NCI-H1436 (cell line): ENCODE measurements at regions not wholly inside any gene's neighbourhood (a gene's known extent, or its start where the extent isn't known, plus 50 kb on each side); places are given as distances from the start of the nearest gene placed in this dataset.

Experiments
- DNase-seq: peaks from one replicate; lab custom pipeline; 2025; lab: John Stamatoyannopoulos, UW

DNA sequence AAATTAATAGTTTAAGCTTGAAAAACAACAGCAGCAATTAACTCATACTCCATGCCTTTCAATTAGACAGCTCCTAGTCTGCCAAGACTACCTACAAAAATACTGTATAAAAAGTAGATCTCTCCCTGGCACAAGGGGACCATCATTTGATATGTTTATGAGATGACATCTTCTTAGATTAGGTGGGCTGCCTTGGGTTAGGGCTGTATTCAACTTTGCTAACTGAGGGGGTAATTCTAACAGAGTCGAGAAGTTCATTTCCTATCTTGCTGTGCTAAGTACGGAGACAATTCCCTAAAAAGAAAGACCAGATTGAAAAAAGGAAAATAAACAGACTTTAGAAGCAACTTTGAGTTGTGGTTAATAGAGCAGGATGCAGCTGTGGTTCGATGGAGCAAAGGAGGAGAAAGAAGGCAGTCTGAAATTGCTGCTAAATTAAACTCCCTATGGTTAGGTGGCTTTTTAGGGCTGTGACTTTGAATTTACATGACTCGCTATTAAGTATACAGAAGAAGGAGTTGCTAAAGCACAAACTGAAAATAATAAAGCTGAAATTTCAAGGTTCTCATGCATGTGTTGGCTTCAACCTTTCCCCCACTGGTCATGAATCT lies 75.4 kb downstream of the CDC7 start:
- no peak for DNase-seq

DNA sequence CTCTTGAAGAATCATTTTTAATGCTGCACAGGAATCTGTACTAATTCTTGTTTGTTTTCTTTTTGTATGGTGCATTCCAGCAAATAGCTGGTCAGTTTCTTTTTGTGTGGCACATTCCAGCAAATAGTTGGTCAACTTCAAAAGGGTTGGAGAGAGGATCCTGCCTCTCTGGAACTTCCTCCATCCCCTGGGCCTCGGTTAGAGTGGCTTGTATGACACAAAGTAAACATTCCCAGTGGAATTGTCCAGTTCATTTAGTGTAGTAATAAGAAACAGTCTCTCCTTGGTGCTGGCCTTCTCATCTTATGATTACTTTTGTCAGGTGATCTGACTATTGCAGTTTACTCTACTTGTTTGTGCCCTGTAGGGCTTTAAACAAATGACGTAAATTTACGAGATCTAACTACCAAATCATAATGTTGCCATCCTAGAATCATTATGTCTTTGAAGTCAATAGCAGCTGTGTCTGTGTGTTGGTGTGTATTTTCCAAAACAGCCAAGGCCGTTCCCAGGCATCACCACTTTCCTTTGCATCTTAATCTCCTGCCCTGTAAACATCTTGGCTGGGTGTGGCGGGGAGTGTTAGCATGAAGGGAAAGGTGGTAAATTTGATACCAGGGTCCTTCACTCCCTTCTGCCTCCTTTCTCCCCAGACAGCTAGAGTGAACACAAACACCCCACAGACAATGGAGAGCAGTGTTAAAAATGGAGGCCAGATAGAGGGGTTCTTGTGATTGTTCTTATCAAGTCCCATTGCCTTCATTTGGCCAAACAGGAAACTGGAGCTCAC lies 77.9 kb downstream of the CDC7 start:
- DNase-seq: no peak

DNA sequence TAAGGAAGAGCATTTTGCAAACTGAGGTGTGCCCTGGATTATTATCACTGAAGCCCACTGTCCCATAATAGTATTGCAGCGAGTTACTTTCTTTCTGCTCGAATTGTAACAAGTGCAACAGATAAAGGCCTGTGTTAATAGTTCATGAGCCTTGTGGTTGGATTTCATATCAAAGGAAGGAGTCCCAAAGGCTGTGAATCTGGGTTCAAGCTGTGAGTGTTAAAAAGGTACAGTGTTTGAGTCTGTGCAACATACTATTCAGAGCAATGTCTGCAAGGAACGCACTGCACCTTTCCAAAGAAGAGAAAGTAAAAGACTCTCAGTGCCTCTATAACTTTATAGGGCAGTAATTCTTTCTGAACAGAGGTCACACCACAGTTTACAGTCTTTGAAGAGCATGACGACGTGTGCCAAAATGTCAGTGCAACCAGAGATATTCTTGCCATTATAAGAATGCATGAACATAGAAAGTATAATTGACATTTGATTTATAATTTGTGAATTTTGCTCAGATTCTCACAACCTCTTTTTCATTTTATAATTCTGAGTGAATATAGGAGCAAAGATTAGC lies 79.1 kb downstream of the CDC7 start:
- no peak for DNase-seq

DNA sequence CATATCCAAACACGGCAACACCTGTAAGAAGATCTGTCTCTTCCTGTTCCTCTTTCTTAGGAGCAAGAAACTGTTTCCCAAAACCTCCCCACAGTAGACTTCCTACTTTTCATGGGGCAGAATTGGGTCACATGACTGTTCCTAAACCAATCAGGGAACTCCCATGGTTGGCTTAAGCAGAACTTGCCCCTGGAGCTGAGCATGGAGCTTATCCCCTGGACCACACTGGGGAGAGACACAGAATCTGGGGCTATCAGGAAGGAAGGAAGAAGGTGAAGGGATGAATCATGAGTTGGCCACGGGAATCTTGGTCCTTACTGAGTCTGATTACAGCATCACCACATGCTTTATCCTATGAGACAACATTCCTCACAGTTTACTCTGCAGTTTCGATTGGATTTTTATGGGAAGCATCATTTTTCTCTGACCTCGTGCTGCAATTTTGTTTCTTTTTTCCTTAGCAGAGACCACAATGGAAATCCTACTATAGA lies 81.8 kb downstream of the CDC7 start:
- DNase-seq: no peak

DNA sequence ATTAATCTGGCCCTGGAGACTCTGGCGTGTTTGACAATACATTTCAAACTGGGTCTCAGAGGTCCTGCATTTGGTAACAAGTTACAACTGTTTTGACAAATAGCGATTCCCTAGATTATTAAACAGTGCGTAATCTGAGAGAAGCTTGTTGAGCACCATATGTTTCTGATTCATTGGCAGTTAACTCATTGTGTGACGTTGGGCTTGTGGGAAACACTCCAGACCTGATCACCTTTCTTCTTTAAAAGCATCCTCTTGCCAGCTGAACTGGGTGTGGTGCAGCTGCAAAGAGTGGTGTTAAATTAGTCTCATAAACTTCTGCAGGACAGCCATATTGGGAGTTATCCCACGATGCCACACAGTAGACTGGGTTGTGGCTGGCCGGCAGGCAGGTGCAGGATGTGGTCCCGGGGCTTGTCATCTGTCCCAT lies 82.7 kb downstream of the CDC7 start:
- peak; percentile 46 for DNase-seq

DNA sequence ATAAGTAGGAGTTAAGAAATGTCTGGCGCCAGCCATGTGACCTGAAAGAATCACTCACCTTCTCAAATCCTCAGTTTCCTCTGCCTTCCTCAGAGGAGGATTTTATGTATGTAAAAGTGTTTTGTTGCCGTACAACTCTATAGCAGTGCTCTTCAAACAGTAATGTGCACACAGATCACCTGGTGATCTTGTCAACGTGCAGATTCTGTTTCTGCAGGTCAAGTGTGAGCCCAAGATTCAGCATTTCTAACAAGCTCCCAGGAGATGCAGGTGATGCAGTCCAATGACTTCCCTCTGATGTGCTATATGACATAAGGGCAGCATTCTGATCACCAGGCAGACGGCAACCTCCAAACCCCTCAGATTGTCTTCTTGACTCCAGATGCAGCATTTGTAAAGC lies 83.7 kb downstream of the CDC7 start:
- DNase-seq: no peak

DNA sequence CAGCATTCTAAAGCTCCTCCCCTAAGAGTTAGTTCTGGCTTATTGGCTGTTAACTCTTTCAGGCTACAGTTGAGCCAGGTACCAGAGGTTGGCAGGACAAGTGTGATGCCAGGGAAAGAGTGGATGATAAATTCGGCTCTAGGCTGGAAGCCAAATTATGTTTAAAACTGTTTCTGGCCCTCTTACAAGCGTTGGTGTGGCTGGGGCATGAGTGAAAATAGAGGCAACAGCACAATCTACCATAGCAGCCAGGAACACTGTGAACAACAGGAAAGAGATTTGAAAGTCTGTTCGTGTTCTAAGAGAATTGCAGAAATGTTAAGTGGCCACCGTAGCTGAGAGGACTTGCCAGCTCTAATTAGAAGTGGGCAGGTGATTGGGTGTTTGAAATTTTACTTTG lies 84.2 kb downstream of the CDC7 start:
- no peak for DNase-seq

DNA sequence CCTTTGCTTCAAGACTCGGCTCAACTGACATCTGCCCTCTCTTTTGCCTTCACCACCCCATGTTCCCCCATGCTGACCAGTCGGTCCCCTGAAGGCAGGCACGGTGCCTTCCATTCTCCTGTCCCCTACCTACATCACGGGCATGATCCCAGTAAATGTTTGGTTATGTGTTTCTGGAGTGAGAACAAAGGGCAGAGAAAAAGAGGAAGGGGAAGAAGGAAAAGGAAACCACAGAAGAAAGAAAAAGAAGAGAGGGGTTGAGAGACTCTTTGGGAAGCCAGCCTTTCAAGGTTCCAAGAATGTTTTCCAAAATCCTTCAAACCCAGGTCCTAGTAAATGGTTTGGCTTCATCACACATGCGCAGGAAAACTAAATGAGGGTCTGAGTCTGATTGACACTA lies 84.9 kb downstream of the CDC7 start:
- no peak for DNase-seq

DNA sequence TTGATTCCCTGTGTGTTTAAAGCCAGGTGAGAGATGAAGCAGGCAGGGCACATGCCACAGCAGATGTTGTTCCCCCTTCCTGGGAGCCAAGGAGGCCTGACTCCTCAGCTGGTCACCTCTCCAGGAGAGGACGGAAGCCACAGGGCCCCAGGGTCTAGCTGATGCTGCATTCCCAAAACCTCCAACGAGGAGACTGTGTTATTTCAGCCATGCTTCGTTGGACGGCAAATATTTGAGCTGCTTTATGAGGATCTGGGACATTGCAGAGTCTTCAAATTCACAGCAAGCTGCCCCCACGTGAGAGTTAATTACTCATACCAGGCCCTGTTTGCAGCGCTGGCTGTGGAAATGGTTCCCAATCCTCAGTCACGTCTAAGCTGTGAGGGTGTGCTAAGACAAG lies 85.3 kb downstream of the CDC7 start:
- no peak for DNase-seq

DNA sequence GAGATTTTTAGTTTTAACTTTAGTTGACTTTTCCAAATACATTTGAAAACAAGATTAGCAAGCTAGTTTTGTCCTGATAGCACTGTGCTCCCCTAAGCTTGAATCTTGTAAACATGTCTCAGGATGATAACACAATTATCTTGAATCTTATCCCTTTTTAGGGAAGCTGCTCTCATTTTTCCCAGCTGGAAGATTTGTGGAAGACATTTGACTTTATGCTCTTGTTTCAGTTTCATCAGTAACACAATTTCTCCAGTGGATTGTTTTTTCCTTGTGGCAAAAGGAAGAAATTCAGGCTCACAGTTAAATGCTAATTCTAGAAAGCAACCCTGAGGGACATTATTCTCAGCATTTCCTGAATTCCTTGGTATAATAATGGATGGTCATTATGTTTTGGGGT lies 88.8 kb downstream of the CDC7 start:
- no peak for DNase-seq

DNA sequence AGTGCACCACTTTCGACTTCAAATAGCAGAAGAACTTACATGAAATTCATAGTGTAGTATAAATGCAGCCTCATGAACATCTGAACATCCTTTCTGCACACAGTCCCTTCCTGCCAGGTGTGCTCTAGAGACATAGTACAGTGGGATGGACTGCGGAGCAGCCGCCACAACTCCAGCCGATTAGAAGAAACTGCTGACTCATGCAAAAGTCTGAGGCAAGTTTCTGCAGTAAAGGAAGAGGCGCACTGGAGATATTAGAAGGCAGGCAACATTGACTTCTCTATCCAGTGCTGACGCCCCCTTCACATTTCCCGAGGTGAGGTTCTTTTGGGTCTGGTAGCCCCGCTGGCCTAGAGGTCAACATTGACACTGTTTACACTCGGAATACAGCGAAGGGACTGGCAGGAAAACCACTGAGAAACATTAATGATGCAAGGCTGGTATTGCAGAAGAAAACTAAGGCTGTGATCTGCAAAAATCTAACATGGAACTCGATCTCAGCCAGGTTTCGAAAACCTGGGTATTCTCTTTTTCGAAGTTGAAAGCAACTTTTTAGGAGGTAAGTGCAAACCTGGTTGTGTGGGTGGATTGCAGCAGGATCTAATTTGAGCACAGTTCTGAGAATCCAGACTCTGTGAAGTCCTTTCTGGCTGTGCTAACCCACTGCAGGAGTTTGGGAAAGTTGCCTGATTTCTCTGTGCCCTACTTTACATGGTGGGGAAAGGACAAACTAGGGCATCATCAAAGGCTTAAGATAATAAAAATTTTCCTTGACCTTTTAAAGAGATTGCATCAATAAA lies 90.7 kb downstream of the CDC7 start:
- DNase-seq: no peak

DNA sequence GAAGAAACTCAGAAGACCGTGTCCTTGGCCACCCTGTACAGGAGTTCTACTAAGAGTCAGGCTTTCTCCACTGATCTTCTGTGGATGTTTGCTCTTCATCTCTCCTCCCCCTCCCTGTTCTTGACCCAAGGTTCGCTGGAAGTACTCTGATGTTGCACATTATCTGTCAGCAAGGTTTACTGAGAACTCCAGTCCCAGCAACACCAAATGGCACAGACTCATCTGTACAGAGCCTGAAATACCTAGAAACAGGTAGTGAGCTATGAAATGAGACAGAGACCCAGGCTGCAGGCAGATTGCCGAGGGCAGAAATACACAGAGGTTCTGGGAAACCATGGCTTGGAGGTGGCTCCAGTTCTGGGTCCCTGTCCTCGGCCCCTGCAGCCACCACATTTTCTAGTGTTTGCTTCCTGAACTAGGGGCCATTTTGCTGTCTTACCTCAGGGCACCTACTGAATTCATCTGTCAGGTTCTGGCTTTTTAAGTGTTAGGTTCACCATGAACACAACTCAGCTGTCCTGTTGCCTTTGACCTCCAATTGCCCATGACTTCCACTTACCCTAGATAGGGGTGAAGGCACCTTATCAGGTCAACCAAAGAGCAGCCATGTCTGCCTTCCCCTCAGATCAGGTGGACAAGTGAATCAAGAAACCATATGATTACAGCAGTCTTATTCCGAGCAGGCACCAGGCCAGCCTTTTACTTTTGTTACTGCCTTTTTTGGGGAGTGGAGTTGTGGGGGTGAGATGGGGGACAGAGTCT lies 92.2 kb downstream of the CDC7 start:
- no peak for DNase-seq

DNA sequence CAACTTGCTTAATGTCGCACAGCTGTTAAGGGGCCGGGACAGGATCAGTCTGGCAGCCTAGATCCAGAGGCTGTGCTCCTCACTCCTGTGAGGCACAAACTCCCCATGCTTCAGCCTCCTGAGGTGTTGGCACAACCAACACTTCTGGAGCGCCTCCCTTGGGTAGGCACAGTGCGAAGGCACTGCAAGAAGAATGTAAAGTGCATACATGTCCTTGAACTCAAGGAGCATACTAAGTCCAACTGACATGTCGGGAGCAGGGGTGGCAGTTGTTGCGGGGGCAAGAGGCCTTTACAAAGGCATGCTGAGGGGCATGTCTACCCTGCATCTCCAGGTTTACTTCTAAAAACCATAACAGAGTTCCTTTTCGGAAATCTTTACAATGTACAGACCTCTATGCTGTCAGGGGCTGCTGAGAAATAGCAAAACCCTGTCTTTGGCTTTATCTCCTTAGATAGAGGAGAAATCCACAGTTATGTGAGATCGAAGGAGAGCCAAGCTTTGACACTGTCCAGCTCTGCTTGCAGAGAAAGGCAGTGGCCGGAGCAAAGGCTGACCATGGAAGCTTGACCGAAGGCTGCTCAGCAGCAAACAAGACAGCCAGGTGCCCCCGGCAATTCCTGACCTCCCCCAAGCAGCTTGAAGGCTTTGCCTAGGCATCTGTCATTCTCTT lies 93.9 kb downstream of the CDC7 start:
- DNase-seq: no peak

DNA sequence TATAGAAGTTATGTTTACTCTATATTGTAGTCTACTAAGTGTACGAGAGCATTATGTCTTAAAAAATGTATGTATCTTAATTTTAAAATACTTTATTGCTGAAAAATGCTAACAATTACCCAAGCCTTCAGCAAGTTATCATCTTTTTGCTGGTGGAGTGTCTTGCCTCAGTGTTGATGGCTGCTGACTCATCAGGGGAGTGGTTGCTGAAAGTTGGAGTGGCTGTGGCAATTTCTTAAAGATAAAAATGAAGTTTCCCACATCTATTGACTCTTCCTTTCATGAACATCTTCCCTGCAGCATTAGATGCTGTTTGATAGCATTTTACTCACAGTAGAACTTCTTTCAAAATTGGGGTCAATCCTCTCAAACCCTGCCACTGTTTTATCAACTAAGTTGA lies 95.8 kb downstream of the CDC7 start:
- DNase-seq: no peak

DNA sequence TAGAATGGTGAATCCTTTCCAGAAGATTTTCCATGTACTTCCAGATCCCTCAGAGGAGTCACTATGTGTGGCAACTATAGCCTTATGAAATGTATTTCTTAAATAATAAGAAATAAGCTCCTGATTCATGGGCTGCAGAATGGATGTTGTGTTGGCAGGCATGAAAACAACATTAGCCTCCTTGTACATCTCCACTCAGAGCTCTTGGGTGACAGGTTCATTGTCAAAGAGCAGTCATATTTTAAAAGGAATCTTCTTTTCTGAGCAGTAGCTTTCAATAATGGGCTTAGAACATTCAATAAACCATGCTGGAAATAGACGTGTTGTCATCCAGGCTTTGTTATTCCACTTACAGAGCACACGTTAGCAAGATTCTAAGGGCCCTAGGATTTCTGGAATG lies 96.6 kb downstream of the CDC7 start:
- DNase-seq: no peak

DNA sequence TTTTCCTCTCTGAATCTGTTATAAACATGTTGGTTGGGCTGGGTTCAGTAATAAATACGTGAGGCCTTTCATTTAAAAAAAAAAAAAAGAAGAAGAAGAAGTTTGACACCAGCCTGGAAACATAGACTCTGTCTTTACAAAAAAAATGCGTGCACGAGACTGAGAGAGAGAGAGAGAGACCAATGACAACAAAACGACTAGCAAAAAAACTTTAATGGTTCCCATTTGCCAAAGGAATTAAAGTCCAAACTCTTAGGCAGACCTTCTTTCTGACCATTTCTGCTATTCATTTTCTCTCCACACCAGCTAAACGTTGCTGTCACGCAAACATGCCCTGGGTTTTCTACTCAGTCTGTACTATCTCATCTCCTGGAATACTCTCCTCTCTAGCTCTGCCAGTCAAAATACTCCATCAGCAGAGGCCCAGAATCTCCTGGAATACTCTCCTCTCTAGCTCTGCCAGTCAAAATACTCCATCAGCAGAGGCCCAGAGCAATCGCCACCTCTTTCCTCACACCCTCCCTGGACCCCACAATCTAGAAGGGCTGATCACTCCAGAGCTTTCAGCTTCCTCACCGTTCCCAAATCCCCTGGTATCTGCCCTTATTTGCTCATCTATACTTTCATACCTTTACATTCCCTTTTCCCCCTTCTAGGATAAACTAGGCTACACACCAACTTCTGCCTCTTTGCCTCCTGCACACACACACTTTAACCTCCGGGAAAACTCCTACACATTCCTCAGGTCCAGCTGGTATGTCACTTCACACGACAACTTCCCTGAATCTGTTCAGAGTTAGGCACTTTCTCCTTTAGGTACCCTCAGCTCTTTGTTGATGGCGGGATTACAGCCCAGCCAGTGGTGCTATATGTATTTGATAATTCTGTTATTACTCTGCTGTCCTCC lies 100.0 kb downstream of the CDC7 start:
- DNase-seq: no peak

DNA sequence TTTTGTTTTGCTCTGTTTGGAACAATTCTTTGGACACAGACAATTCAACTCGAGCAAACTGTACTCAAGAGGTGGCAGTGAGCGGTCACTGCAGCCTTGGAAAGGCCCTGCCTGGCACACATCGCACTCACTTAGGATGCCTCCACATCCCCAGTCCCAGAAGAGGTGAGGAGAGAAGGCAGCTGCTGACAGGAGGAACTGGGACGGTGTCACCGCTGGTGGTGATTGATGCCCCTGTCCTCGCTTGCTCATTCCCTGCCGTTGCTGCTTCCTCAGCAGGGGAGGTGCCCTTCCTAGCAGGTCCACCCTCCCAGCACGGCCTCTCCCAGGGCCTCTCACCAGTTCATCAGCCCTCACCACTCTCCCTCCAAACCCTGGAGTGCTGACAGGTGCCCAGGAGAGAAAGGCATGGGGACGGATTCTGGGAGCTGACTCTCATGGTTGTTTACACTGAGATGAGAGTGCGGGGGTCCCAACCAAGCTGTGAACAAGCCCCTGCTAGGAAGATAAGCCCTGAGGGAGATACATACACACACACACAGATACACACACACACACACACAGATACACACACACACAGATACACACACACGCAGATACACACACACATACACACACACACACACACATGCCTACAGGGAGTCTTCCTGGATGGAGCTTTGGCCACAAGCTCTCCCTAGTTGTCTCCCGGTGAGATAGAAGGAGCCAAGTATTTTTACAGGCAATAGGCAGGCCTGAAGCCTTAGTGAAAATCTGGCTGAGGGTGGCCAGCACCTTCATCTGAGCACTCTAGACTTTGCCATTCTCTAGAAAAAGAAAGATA lies 101.1 kb downstream of the CDC7 start:
- DNase-seq: no peak

DNA sequence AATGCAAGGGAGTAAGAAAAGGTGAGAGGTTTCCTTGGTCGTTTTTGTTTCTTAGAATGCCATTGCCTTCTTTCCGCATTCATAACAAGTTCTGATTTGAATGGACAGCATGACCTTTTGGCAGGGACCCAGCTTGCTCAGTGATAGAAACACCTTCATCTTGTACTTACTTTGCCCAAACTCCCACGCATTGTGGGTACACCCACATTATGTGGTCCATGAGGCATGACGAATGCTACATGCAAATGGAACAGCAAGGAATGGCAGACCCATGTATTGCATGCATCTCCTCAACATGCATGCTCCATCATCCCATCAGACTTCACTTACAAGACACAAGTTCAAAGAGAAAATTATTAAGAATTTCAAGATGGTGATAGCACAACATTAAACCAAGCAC lies 102.8 kb downstream of the CDC7 start:
- DNase-seq: no peak

DNA sequence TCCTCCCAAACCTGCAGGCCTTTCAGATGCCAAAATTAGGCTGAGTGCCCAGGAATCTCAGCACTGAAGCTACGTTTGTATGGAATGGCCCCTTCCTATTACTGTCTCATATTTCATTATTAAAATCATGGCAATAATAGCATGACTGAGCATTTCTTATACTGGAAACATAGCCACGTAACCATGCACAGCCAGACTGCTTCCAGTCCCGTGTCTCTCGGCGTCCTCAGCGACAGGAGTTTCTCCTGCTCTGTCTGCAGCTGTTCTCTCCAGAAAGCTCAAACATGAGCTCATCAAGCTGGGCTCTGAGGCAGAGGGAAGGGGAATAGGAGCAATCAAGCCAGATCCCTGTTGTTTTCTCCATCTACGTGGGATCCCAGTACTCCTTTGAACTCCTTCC lies 104.0 kb downstream of the CDC7 start:
- DNase-seq: no peak
